B cell (primary cell): ENCODE measurements at regions not wholly inside any gene's neighbourhood (a gene's known extent, or its start where the extent isn't known, plus 50 kb on each side); places are given as distances from the start of the nearest gene placed in this dataset.

Experiments
- CTCF ChIP-seq: fragments of 200-600 bp; IDR thresholded peaks from one replicate; pipeline ENCODE4 v1.8.0; 2022; ENCODE audit warnings: antibody characterized with exemption, mild to moderate bottlenecking
- EZH2 ChIP-seq: IDR thresholded peaks from 2 replicates; pipeline ENCODE4 v1.6.1; 2012; ENCODE audit warnings: borderline replicate concordance, low read depth, mild to moderate bottlenecking, moderate library complexity, low read length; ENCODE audit not compliant: insufficient read depth, poor library complexity, severe bottlenecking

GRCh38 chr5:36373527-36374086, 71.9 kb upstream of the RANBP3L start:
- TF ChIP-seq CTCF, result no peak
- no peak for TF ChIP-seq EZH2
